ENCODE measurements at regions not wholly inside any gene's neighbourhood (a gene's known extent, or its start where the extent isn't known, plus 50 kb on each side); places are given as distances from the start of the nearest gene placed in this dataset.

GRCh38 chr1:168918860-168919741, 187.4 kb upstream of the ATP1B1 start:
- peak; percentile 30 for DNase-seq (ENCODE audit: low spot score)

- DNase-seq (ENCODE audit: low spot score): peak; percentile 83
Observed at GRCh38 chr1:168920456-168921094, 185.9 kb upstream of the ATP1B1 start.

GRCh38 chr1:168921629-168922028, 184.9 kb upstream of the ATP1B1 start:
- DNase-seq (ENCODE audit: low spot score): no peak

GRCh38 chr1:168923521-168924136, 182.9 kb upstream of the ATP1B1 start:
- DNase-seq (ENCODE audit: low spot score): peak; percentile 50

- DNase-seq (ENCODE audit: low spot score): no peak
Observed at GRCh38 chr1:168924976-168925375, 181.5 kb upstream of the ATP1B1 start.

GRCh38 chr1:168926236-168926635, 180.3 kb upstream of the ATP1B1 start:
- no peak for DNase-seq (ENCODE audit: low spot score)

- DNase-seq (ENCODE audit: low spot score): no peak
Observed at GRCh38 chr1:168932539-168932938, 174.0 kb upstream of the ATP1B1 start.

- no peak for DNase-seq (ENCODE audit: low spot score)
Observed at GRCh38 chr1:168933141-168933805, 173.2 kb upstream of the ATP1B1 start.

- DNase-seq (ENCODE audit: low spot score): peak; percentile 69
Observed at GRCh38 chr1:168939110-168939946, 167.2 kb upstream of the ATP1B1 start.

- DNase-seq (ENCODE audit: low spot score): no peak
Observed at GRCh38 chr1:168939947-168940223, 166.6 kb upstream of the ATP1B1 start.

- no peak for DNase-seq (ENCODE audit: low spot score)
Observed at GRCh38 chr1:168941640-168942039, 164.8 kb upstream of the ATP1B1 start.

GRCh38 chr1:168942165-168942564, 164.3 kb upstream of the ATP1B1 start:
- peak; percentile 35 for DNase-seq (ENCODE audit: low spot score)

GRCh38 chr1:168945870-168946269, 160.6 kb upstream of the ATP1B1 start:
- DNase-seq (ENCODE audit: low spot score): peak; percentile 56

GRCh38 chr1:168947041-168947440, 159.4 kb upstream of the ATP1B1 start:
- no peak for DNase-seq (ENCODE audit: low spot score)

GRCh38 chr1:168949672-168950071, 156.8 kb upstream of the ATP1B1 start:
- DNase-seq (ENCODE audit: low spot score): no peak

GRCh38 chr1:168957818-168958217, 148.7 kb upstream of the ATP1B1 start:
- no peak for DNase-seq (ENCODE audit: low spot score)

GRCh38 chr1:168958562-168959289, 147.8 kb upstream of the ATP1B1 start:
- peak; percentile 56 for DNase-seq (ENCODE audit: low spot score)

GRCh38 chr1:168959382-168959781, 147.1 kb upstream of the ATP1B1 start:
- no peak for DNase-seq (ENCODE audit: low spot score)

GRCh38 chr1:168960114-168960513, 146.4 kb upstream of the ATP1B1 start:
- DNase-seq (ENCODE audit: low spot score): no peak

GRCh38 chr1:168960595-168960994, 145.9 kb upstream of the ATP1B1 start:
- DNase-seq (ENCODE audit: low spot score): no peak

GRCh38 chr1:168963601-168964000, 142.9 kb upstream of the ATP1B1 start:
- DNase-seq (ENCODE audit: low spot score): no peak
